HEK293 (cell line): ENCODE measurements at regions not wholly inside any gene's neighbourhood (a gene's known extent, or its start where the extent isn't known, plus 50 kb on each side); places are given as distances from the start of the nearest gene placed in this dataset.
A peak's percentile ranks its signal among the peaks of the same experiment; 100 is the strongest.

ENCODE experiments used
- GLI4 ChIP-seq: fragments of 450-650 bp; formaldehyde crosslinking; IDR thresholded peaks from 2 replicates; pipeline ENCODE4 v1.5.1; 2016; ENCODE audit warnings: missing biosample characterization, missing genetic modification characterization
- YY1 ChIP-seq: fragments of 450-650 bp; formaldehyde crosslinking; IDR thresholded peaks from 2 replicates; pipeline ENCODE4 v1.5.1; 2018; ENCODE audit warnings: missing biosample characterization, missing genetic modification characterization
- ZBTB20 ChIP-seq: fragments of 450-650 bp; formaldehyde crosslinking; IDR thresholded peaks from 2 replicates; pipeline ENCODE4 v1.5.1; 2016; ENCODE audit warnings: missing biosample characterization, missing genetic modification characterization
- ZNF658 ChIP-seq: fragments of 450-650 bp; formaldehyde crosslinking; IDR thresholded peaks from 2 replicates; pipeline ENCODE4; 2016; ENCODE audit warnings: missing biosample characterization, missing genetic modification characterization
- TF ChIP-seq, protein P1 (sequence below): fragments of 450-650 bp; formaldehyde crosslinking; IDR thresholded peaks from 2 replicates; pipeline ENCODE4 v1.5.1; 2016; ENCODE audit warnings: missing biosample characterization, missing genetic modification characterization
- TF ChIP-seq, protein P2 (sequence below): fragments of 450-650 bp; formaldehyde crosslinking; IDR thresholded peaks from 2 replicates; pipeline ENCODE4 v1.5.1; 2016; ENCODE audit warnings: missing biosample characterization, missing genetic modification characterization

DNA sequence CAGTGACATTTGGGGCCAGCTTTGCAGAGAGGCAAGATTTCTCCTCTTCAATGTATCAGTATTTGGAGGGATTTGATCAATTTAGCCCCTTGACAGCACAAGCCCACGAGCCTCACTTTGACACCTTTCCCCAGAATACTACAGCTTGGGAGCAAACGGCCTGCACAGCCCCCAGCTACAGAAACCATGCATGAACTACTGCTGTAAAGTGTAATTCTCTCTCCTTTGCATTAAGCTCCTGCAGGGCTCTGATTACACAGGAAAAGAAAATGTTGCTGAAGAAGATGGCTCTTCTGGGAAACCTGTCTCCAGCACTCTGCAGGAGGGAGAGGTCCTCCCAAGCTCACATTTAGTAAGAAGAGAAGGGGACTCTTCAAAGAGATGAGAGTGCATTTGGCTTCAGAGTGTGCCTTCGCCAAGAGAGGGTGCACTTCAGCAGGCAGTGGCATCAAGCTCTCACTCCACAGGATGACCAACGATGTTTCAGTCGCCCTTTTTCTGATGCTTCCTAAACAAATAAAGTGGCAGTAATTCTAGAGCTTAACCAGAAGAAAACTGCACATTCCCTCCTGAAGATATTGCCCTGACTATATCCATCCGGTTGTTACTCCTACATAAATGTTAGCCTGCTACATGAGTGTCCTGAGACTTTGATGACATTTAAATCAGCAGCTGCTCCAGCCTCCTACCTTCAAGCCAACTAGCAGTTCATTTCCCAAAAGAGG lies 272.2 kb downstream of the AUH start:
- TF ChIP-seq ZNF658 (no peak), ZBTB20 (tag by site-specific recombination) (no peak), GLI4 (tag by site-specific recombination) (no peak), YY1 (tag by site-specific recombination) (no peak)
- TF ChIP-seq, protein P1, sequence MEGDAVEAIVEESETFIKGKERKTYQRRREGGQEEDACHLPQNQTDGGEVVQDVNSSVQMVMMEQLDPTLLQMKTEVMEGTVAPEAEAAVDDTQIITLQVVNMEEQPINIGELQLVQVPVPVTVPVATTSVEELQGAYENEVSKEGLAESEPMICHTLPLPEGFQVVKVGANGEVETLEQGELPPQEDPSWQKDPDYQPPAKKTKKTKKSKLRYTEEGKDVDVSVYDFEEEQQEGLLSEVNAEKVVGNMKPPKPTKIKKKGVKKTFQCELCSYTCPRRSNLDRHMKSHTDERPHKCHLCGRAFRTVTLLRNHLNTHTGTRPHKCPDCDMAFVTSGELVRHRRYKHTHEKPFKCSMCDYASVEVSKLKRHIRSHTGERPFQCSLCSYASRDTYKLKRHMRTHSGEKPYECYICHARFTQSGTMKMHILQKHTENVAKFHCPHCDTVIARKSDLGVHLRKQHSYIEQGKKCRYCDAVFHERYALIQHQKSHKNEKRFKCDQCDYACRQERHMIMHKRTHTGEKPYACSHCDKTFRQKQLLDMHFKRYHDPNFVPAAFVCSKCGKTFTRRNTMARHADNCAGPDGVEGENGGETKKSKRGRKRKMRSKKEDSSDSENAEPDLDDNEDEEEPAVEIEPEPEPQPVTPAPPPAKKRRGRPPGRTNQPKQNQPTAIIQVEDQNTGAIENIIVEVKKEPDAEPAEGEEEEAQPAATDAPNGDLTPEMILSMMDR, result 0 out of 2 replicates have a peak, but pooled peaks have one; percentile 42
- TF ChIP-seq, protein P2, sequence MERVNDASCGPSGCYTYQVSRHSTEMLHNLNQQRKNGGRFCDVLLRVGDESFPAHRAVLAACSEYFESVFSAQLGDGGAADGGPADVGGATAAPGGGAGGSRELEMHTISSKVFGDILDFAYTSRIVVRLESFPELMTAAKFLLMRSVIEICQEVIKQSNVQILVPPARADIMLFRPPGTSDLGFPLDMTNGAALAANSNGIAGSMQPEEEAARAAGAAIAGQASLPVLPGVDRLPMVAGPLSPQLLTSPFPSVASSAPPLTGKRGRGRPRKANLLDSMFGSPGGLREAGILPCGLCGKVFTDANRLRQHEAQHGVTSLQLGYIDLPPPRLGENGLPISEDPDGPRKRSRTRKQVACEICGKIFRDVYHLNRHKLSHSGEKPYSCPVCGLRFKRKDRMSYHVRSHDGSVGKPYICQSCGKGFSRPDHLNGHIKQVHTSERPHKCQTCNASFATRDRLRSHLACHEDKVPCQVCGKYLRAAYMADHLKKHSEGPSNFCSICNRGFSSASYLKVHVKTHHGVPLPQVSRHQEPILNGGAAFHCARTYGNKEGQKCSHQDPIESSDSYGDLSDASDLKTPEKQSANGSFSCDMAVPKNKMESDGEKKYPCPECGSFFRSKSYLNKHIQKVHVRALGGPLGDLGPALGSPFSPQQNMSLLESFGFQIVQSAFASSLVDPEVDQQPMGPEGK (tag by site-specific recombination), result no peak
